CD4-positive, alpha-beta T cell treated with Interleukin-2 at 100 ng/mL for 4 hours (primary cell): ENCODE measurements at regions not wholly inside any gene's neighbourhood (a gene's known extent, or its start where the extent isn't known, plus 50 kb on each side); places are given as distances from the start of the nearest gene placed in this dataset.

Experiments used
- DNase-seq: peaks from one replicate; pipeline ENCODE4 v3.0.0-alpha.2; 2020; ENCODE audit warnings: low spot score

DNA sequence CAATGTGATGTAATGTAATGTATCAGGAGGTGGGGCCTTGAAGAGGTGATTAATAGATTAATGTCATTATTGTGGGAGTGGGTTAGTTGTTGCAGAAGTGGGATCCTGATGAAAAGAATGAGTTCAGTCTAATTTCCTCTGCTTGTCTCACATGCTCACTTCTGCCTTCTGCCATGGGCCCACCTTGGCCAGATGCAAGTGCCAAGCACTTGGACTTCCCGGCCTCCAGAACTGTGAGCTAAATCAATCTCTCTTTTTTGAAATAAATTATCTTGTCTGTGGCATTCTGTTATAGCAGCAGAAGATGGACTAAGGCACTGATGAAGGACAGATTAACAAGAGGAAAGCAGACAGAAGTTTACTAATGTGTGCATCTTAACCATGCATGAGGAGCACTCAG is 123.9 kb downstream of the ETS2 start:
- DNase-seq: no peak

DNA sequence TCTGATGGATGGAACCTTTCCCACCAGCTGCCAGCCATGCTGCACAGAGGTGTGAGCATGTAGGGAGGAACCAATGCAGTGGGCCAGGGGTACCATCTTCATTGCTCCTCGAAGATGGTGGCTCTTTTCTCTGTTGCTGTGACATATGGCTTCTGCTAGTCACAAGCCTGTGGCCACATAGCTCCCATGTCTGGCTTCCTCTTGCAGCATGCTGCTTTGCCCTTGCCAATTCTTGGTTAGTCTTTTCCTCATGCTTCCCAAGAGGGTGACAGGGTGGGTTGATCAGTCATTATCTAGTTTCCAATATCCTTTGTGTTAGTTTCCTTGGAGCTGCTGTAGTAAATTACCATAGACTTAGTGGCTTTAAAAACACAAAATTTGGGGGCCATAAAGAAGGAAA is 123.4 kb downstream of the ETS2 start:
- no peak for DNase-seq

DNA sequence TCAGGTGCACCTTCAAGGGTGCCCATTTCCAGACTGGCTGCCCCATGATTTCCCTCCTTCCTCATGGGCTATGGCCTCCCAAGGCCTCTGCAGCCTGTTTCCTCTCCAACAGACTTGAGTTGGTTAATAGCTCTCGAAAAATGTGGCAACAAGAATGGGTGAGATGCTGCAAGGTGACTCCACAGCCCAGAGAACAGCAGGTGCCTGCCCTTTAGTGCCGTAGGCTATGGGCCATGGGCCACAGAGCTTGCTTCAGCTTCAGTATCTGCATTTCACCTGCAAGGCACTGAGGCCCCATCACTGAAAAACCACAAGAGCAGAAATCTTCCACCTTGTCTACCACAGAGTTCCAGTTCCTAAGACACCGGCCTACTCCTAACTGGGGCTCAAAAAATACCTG is 122.0 kb downstream of the ETS2 start:
- no peak for DNase-seq

DNA sequence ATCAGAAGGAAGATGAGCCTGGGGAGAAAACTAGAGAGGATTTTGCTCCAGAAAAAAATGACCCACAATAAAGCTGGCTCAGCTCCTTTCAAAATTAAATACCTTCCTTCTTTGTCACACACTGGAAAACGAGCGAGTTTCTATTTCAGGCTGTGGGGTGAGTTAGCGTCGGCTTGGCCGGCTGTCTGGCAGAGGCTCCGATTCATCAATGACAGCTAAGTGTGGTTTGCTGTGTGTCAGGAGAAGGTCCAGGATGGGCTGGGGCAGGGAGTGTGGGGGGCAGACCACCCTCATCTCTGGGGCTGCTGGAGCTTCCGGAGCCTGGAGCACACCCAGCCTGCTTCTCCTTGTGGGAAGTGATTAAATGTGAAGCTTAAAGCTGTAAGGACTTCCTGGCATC is 120.2 kb downstream of the ETS2 start:
- no peak for DNase-seq

DNA sequence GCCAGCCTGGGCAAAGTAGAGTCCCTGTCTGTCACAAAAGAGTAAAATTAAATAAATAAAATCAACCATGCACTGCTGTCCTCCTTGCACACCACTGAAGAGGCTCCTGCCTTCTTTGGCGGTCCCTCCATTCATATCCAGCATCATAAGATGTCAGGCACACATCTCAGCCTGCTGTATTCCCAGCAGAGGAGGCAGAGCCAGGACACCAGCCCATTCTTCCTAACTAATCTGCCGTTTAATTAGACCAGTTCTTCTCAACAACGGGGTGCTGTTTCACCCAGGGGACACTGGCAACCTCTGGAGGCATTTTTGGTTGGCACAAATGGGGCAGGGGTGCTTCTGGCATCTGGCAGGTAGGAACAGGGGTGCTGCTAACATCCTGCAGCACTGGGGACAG is 119.7 kb downstream of the ETS2 start:
- DNase-seq: no peak

DNA sequence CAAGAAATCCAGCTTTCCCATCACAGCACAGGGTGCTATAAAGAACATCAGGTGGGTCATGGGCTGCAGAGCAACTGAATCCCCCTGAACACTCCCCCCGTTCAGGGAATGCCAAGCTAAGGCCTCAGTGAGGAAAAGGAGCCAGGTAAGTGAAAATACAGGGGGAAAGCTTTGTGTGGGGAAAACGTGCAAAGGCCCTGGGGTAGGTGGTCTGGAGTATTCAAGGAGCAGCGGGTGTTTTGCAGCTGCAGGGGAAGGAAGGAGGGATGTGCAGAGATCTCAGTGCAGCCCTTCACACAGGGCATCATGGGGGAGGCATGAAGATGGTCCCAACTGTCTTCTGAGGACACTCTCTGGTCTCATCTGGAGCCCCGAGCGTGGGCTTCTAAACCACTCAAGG is 119.2 kb downstream of the ETS2 start:
- DNase-seq: no peak

DNA sequence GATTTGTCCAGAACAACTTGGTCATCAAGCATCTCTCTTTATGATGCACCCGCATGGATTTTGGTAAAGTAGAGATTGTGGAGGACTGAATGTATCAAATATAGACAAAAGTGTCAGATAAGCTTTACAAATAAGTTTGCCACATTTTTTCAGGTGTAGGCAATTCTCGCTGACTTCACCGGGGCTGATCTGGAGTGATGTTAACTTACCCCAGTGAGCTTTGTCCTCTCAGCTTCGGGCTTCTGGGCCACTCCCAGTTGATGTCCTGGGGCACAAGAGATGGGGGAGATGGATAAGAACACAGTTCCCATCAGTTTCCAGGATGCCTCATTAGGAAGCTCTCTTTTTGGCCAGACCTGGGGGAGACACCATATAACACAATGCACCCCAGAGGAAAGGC is 117.7 kb downstream of the ETS2 start:
- no peak for DNase-seq

DNA sequence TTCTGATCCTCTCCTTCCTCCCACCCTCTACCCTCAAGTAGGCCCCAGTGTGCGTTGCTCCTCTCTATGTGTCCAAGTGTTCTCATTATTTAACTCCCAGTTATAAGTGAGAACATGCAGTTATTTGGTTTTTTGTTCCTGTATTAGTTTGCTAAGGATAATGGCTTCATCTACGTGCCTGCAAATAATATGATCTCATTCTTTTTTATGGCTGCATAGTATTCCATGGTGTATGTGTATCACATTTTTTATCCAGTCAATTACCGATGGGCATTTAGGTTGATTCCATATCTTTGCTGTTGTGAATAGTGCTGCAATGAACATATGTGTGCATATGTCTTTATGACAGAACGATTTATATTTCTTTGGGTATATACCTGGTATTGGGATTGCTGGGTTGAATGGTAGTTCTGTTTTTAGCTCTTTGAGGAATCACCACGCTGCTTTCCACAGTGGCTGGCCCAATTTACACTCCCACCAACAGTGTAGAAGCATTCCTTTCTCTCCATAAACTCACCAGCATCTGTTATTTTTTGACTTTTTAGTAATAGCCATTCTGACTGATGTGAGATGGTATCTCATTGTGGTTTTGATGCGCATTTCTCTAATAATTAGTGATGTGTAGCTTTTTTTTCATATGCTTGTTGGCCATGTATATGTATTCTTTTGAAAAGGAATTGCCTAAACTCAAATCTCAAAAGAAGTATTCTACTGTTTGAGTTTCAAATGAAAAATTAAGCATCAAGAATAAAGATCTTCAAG is 116.9 kb downstream of the ETS2 start:
- no peak for DNase-seq

DNA sequence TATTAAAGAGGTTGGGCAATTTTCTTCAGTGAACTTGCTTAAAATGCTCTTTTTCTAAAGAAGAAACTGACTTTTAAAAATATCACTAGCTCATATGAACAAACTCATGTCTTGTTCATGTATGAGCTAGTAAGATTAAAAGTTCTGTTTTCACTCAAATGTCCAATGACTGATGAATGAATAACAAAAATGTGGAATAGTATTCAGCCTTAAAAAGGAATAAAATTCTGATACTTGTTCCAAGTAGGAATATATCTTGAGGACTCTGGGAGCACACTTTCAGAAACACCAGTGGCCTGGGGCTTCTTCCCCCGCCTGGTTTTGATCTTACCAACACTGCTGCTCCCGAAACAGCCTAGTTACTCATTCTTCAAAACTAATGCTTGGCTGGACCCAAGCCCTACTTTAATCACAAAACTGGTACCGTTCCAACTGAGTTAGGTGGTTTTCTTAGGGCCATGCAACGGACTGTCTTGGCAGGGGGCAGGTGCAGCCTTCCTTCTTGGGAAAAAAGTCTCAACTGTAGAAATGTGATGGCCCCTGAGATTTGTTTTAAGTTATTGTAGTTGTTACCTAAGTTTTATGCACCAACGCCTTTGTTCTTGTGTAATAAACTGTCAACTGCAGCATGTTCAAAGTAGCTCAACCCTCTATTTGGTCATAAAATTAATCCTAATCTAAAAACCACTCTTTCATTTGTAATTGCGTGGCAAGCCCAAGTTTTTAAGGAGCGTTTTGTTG is 116.0 kb downstream of the ETS2 start:
- no peak for DNase-seq

DNA sequence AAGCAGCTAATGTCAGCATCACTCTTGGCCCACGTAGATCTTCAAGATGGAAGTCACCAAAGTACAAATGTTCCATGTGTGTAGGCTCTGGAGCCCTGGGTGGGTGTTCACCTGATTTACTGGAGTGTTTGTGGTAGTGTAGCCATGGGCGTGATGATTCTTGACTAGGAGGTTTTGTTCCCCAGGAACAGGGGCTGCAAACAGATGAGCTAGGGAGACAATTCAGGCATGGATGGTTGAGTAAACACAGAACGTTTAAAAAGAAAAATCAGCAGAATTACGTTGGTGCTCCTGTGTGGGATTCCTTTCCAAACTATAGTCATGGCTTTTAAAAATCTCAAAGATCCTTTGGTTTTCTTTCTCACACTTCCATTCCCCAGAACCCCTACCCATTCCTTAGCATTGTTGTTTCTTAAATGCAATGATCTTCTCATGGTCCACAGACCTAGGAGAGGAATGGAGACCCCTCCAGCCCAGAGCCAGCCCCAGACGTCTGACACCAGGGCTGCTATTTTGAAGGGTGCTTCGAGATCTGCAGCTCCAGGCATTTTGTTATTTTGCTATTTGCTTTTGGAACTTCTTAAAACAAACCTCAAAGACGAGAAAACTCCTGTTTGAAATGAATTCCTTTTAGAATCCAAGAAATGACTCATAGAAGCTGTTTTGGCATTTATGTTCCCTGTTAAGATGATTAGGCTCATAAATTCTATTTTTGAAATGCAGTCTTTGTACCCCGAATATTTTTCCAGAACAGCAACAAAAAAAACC is 115.1 kb downstream of the ETS2 start:
- no peak for DNase-seq

DNA sequence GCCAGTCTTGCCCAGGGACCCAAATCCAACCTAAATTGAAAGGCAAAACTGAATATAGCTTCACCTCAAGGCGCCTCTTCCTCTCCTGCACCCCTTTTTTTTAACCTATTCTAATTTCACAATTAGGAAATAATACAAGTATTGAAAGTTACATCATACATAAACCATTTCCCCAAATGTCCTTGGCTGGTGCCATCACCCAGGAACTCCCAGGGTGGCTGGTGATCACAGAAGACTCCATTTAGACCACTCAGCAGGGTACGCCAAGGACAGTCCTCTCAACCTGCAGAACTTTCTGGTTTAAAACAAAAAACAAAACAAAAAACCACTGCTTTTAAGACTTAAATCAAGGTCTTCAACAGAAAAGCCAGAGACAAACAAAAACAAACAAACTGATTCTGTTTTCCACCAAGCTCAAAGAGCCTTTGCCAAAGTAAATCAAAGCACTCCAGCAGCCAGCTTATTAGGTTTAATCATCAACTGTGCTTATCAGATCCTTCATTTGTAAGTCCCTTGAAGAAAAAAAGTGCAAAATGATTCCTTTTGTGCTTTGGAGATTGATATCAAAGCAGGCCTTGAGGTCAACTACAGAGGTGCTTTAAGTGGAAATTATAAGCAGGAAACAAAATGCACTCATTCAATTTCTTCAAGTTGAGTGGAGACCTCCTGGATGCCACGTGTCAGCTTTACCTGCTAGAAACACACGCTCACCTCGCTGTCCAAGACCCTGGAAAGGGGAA is 113.0 kb downstream of the ETS2 start:
- no peak for DNase-seq

DNA sequence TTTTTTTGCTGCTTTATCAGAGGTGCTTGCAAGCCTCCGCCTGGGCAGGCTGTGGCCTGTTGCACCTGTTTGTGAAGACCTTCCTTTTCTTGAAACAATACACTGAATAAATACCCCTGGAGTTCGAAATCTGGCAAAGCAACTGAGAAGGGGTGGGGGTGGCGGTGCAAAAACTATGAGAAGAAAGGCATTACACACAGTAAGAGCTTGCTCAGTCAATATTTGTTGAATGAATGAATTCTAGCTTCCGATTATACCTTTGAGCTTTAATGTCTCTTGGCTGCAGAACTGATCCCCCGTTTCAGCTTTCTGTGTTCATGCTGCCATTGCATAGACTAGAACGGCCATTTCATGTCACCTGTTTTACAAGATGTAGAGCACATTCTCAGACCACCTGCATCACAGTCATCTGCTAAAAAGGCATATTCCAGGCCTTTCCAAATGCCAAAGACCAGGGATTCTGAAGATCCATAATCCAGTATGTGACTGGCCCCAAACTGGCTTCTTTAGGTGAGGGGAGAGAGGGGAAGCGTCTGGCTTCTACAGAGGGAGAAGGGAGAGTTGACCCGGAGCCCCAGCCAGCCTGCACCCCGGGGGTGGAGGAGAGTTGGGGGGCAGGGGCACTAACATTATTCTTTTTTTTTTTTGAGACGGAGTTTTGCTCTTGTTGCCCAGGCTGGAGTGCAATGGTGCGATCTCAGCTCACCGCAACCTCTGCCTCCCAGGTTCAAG is 111.5 kb downstream of the ETS2 start:
- DNase-seq: no peak

DNA sequence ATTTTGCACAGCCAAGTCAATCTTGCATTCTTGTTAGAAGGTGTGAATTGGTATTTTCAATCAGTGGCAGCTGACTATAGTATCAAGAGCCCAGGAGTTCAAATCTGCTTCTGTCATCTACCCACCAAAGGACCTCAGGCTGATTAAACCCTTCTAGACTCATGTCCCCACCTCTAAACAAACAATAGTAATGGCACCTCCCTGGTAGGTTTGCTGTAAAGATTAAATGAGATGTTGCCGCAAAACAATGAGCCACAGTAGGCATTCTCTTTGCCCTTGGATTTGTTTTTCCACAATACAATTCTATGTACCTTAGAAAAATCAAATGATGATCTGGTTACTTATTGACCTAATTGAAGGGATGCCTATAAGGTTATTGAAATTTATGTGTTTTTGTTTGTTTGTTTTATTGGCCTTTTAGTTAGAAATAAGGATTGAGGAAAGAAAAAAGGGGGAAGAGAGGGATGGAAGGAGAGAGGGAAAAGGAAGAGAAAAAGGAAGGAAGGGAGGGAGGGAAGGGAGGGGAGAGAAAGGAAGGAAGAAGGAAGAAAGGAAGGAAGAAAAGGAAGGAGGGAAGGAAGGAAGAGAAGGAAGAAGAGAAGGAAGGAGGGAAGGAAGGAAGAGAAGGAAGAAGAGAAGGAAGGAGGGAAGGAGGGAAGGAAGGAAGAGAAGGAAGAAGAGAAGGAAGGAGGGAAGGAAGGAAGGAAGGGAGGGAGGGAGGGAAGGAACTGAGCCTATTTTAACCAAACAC is 110.7 kb downstream of the ETS2 start:
- no peak for DNase-seq

DNA sequence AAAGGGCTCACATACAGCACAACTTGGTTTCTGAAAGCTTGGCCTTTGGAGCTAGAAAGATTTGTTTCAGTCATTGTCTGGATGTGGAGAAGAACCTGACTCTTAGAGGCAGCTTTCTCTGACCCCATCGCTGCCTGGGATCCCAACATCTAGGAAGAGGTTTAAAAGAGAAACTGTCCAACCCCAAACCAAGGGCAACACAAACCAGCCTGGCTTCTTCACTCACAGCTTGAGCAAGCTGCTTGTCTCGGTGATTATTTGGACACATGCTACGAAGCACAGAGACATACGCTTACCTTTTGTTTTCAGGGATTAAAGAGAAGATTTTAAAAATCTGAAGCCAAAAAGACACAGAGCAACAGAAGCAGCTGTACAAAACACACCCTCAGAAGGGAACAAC is 109.8 kb downstream of the ETS2 start:
- no peak for DNase-seq

DNA sequence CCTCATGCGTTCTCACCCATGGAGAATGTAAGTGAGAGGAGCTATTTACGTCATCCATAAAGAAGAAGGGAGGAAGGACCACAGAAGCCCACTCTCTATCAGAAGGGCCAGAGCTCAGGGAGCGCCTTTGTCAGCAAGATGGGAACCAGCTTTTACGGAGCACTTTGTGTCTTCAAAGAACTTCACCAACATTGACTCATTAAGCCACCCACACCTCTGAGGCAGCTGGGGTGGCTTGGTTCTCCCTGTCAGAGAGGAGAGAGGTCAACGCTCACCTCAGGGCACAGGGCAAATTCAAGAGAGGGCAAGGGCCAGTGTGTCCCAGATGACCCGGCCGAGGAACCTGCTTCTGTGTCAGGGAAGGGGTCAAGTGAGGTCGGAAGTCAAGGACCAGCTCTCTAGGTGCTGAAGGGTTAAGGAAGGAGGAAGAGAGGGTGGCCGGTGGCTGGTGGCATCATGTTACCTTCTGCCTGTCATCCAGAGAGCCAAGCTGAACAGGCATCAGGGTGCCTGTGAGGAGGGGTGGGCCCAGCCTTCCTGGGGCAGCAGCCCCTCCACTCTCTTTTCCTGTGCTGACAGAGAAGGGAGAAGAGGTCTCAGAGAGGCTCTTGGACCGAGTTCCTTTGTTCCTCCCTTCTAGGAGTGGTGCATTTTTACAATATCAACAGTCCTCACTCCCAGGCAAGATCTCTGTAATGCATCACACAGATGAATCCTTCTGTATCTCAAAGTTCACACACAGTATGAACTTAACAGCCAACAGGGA is 109.0 kb downstream of the ETS2 start:
- DNase-seq: no peak

DNA sequence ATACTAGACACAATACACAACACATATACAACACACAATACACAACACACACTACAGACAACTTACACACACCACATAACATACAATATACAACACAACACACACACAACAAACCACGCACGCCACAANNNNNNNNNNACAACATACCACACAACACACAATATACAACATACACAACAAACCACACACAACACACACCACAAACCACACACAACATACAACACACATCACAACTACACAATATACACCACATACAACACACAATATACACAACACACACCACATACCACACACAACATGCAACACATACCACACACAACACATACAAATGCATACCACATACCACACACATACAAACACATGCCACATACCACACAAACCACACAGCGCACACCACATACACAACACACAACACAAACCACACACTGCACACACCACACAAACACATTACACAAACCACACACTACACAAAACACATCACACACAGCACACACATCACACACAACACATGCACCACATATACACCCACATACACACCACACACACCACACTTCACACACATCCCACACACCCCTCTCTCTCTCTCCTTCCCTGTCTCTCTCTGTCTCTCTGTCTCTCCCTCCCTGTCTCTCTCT is 108.3 kb downstream of the ETS2 start:
- DNase-seq: no peak

DNA sequence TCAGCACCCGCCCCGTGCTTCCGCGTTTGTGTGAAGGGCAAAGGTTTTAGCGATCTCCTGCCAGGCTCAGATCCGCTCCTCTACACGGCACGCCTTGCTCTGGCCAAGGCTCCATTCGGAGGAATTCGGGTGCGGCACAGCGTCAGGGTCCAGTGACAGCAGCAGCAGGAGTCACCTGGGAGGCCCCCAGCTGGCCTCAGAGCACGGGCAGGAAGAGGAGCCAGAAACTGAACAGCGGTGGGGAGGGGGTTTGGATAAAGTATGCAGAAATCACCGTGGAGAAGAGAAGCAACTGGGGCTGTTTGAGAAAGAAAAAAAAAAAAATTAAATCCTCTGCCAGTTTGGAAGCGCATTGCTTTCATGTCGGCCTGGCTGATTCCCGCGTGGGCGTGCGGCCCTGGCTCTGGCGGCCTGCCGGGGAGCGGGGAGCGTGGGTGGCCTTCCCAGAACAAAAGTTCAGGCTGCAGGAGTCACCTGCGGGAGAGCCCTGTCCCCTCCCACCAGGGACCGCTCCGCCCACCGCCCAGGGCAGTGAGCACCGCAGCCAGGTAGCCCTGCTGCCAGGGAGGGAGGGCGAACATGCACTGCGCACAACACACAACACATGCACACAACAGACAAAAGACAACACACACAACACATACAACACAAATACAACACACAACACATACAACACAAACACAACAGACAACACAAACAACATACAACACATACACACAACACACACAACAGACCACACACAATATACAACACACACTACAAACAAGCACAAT is 107.6 kb downstream of the ETS2 start:
- DNase-seq: no peak

DNA sequence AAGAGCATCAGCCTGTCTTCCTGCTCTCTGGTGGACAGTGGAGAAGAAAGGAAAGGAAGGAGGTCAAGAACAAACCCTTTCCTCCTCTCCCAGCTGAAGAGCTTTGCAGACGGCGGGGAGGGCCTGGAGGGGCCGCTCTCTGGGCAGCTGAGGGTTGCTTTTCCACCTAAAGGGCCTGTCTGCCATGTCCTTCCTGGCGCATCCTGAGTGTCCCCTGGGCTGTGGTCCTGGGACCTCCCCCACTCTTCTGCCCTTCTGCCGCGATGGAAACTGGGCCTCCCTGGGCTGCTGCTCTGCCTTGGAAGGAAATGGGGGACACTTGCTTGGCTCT is 107.0 kb downstream of the ETS2 start:
- no peak for DNase-seq

DNA sequence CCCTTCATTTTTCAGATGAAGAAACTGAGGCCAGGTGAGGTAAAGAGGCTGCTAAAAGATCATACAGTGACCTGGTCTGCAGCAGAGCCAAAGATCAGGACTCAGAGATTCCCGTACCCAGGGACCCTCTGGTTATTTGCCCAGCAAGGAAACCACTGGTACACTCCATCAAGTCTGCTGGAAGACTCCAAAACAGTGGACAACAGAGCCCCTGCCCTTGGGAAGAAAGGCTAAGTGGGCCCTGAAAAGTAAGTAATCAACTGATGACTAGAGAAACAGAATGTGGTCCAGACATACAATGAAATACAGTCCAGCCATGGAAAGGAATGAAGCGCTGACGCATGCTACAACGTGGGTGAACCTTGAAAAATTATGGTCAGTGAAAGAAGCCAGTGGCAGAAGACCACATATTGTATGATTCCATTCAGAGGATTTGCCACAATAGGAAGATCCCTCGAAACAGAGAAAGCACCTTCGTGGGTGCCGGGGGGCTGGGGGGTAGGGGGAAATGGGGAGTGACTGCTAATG is 106.4 kb downstream of the ETS2 start:
- DNase-seq: no peak
